ACC112 (cell line): ENCODE measurements at regions not wholly inside any gene's neighbourhood (a gene's known extent, or its start where the extent isn't known, plus 50 kb on each side); places are given as distances from the start of the nearest gene placed in this dataset.
A peak's percentile ranks its signal among the peaks of the same experiment; 100 is the strongest.

Experiments
- H2AFZ ChIP-seq: fragments of 200-600 bp; sonication (generic); one replicate; pipeline ENCODE4 v1.6.0; 2017; ENCODE audit warnings: antibody characterized with exemption, low read length; ENCODE audit not compliant: unreplicated experiment
- H3K27ac ChIP-seq: fragments of 200-600 bp; sonication (generic); 2 replicates; pipeline ENCODE4 v1.5.1; 2014; ENCODE audit warnings: low read depth, mild to moderate bottlenecking, antibody characterized with exemption, low read length, moderate library complexity
- H3K27me3 ChIP-seq: fragments of 200-600 bp; sonication (generic); 2 replicates; pipeline ENCODE4 v1.6.1; 2014; ENCODE audit warnings: mild to moderate bottlenecking, antibody characterized with exemption, low read length, moderate library complexity, mixed read lengths; ENCODE audit not compliant: insufficient read depth
- H3K36me3 ChIP-seq: fragments of 200-600 bp; sonication (generic); 2 replicates; pipeline ENCODE4 v1.6.1; 2016; ENCODE audit warnings: mild to moderate bottlenecking, antibody characterized with exemption, low read length, moderate library complexity, mixed read lengths; ENCODE audit not compliant: insufficient read depth
- H3K4me1 ChIP-seq: fragments of 200-600 bp; sonication (generic); one replicate; pipeline ENCODE4 v1.6.1; 2016; ENCODE audit warnings: low read length, mixed read lengths; ENCODE audit not compliant: insufficient read depth, unreplicated experiment, control insufficient read depth
- H3K4me3 ChIP-seq: fragments of 200-600 bp; sonication (generic); 2 replicates; pipeline ENCODE4 v1.5.1; 2014; ENCODE audit warnings: mild to moderate bottlenecking, low read depth, low read length
- H3K79me2 ChIP-seq: fragments of 200-600 bp; sonication (generic); one replicate; pipeline ENCODE4 v1.6.0; 2016; ENCODE audit warnings: low read length; ENCODE audit not compliant: control insufficient read depth, unreplicated experiment, insufficient read depth

DNA sequence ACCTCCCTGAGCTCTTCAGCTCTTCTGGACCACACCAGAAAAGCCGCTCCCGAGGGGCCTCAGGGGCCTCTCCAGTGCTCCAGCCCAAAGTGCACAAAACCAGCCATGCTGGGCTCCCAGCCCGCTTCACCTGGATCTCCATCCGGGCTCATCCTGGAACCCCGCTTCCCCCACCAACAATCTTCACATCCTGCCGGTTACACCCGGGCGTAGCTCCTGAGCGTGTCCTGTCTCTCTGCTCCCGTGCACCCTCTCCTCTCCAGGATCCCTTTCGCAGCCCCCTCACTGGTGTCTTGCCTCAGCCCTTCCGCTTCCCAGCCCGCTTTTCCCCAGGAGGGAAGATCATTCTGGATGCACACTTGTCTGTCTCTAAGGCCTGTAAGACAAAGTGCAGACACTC, 123.7 kb upstream of the GLI2 start:
- H2AFZ ChIP-seq, result no peak overlapping the region
- no peaks in the 10 kb centered on the region for H3K36me3 ChIP-seq
- no peaks in the 10 kb centered on the region for H3K79me2 ChIP-seq
- H3K27me3 ChIP-seq, result no peaks in the 10 kb centered on the region
- H3K27ac ChIP-seq, result no peak overlapping the region
- peaks cover 30% of the 10 kb centered on the region for H3K4me1 ChIP-seq
- H3K4me3 ChIP-seq, result no peak overlapping the region

DNA sequence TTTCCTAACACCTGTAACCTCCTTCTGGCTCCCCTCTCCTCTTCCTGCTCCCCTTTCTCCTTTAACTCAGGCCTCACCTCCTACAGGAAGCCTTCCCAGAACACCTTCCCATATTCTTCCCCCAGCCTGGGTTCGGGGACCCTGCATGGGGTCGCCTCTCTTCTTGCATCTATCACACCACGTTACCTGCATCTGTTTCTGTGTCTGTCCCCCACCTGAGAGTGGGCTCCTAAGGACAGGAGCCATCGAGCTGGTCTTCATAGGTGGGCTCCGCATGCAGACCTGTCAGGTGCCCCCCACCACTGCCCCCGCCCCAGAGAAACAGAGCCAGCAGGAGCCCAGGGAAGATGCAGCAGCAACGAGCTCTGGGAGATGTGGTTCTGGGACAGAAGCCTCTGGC, 123.2 kb upstream of the GLI2 start:
- Histone ChIP-seq H3K79me2 (no peaks in the 10 kb centered on the region), H2AFZ (no peak overlapping the region), H3K4me1 (peaks cover 33% of the 10 kb centered on the region), H3K27ac (no peak overlapping the region), H3K4me3 (no peak overlapping the region), H3K27me3 (no peaks in the 10 kb centered on the region), H3K36me3 (no peaks in the 10 kb centered on the region)

- H3K27ac ChIP-seq, result peak overlapping the region; percentile 57; the same call in 1 of the 2 replicates
- no peaks in the 10 kb centered on the region for H3K36me3 ChIP-seq
- H3K79me2 ChIP-seq, result no peaks in the 10 kb centered on the region
- H2AFZ ChIP-seq, result no peak overlapping the region
- no peaks in the 10 kb centered on the region for H3K27me3 ChIP-seq
- no peak overlapping the region for H3K4me3 ChIP-seq
- peaks cover 37% of the 10 kb centered on the region for H3K4me1 ChIP-seq
Observed at GRCh38 chr2:120612931-120613330, 122.7 kb upstream of the GLI2 start.

DNA sequence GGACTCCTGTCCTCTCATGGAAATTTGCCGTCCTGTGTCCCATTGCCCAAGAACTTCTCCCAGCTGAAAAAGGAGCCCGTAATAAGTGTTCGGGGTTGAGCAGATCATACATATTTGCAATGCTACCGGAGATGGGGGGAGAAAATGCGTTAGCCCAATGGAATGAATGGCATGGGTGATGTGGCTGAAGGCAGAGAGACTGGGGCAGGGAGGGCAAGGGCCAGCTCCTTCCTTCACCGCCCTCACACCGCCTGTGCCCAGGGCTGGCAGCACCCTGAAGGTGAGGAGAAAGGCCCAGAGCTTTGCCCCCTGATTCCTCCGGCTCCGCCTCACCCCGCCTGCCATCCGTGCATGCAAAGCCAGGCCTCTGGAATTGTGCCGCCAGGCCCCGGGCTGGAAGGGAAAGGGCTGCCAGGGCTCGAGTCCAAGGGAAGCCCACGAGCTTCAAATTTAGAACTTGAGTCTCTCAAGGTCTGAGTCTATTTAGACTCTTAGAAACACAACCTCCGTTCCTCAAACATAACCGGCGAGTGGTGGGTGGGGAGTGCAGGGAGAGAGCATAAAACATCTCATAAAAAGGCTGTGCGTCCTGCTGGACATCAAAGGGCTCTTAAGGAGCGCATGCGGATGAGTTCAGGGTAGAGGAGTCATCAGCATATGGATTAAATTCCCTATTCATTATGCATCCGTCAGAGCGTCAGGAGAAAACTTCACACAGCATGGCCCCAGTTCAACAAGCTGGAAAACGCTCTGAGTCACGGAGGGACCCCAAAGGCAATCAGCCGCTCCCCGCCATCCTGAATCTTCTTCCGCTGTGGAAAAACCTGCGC, 121.7 kb upstream of the GLI2 start:
- no peaks in the 10 kb centered on the region for H3K27me3 ChIP-seq
- no peak overlapping the region for H2AFZ ChIP-seq
- H3K36me3 ChIP-seq, result no peaks in the 10 kb centered on the region
- peak overlapping the region; percentile 24; the same call in 1 of the 2 replicates for H3K4me3 ChIP-seq
- H3K79me2 ChIP-seq, result no peaks in the 10 kb centered on the region
- peak overlapping the region; percentile 57 for H3K27ac ChIP-seq
- H3K4me1 ChIP-seq, result peaks cover 37% of the 10 kb centered on the region

DNA sequence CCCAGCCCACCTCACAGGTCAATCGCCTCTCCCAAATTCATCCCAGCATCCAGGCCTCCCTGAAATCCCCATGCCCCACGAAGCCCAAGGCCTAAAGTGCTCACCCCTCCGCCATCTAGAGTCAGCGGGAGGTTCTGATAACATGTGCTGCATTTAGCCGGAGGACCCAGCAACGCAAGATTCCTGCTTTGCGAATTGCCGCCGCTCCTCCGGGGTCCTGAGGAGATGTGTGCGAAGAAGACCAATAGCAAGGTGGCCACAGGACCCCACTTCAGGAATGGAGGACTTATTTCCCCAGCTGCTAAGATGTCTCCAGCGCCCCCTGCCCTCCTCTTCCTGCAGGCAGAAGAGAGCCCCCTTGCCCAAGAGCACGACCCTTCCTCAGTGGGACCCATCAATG, 120.8 kb upstream of the GLI2 start:
- Histone ChIP-seq H3K36me3 (no peaks in the 10 kb centered on the region), H3K4me1 (peaks cover 42% of the 10 kb centered on the region), H3K79me2 (no peaks in the 10 kb centered on the region), H3K27ac (0 out of 2 replicates have a peak overlapping the region, but pooled peaks have one; percentile 57), H3K4me3 (no peak overlapping the region), H3K27me3 (no peaks in the 10 kb centered on the region), H2AFZ (no peak overlapping the region)

GRCh38 chr2:120616261-120616660, 119.4 kb upstream of the GLI2 start:
- no peak overlapping the region for H3K4me3 ChIP-seq
- no peaks in the 10 kb centered on the region for H3K27me3 ChIP-seq
- no peak overlapping the region for H2AFZ ChIP-seq

GRCh38 chr2:120617055-120617454, 118.6 kb upstream of the GLI2 start:
- H3K4me3 ChIP-seq, result no peak overlapping the region
- peaks cover 45% of the 10 kb centered on the region for H3K4me1 ChIP-seq
- no peaks in the 10 kb centered on the region for H3K79me2 ChIP-seq
- no peak overlapping the region for H2AFZ ChIP-seq
- no peaks in the 10 kb centered on the region for H3K36me3 ChIP-seq
- no peaks in the 10 kb centered on the region for H3K27me3 ChIP-seq
- no peak overlapping the region for H3K27ac ChIP-seq

More at GRCh38 chr2:120616261-120616660, 119.4 kb upstream of the GLI2 start:
- Histone ChIP-seq H3K79me2 (no peaks in the 10 kb centered on the region), H3K36me3 (no peaks in the 10 kb centered on the region), H3K27ac (no peak overlapping the region), H3K4me1 (peaks cover 46% of the 10 kb centered on the region)

GRCh38 chr2:120618830-120619229, 116.8 kb upstream of the GLI2 start:
- Histone ChIP-seq H3K27me3 (no peaks in the 10 kb centered on the region), H3K27ac (no peak overlapping the region), H3K79me2 (no peaks in the 10 kb centered on the region), H3K4me3 (no peak overlapping the region), H2AFZ (no peak overlapping the region), H3K4me1 (peaks cover 33% of the 10 kb centered on the region), H3K36me3 (no peaks in the 10 kb centered on the region)

DNA sequence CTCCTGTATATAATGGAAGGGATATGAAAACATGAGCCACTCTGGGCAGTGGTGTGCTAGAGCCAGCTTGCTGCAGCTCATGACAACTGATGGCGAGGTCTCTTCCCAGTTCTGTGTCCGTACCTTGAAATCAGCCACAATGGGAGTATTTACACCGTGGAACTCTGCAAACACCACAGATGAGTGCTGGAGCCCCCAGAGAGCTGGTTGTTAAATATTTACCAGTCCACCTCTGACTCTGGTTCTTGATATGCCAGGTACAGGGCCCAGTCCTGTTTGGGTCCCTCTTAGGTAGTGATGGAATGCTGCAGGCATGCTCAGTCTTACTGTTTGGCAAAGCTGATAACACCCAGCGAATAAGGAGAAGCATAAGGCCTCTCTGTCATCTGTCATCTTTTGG, 116.1 kb upstream of the GLI2 start:
- Histone ChIP-seq H2AFZ (peak overlapping the region; percentile 84), H3K4me3 (no peak overlapping the region), H3K27me3 (no peaks in the 10 kb centered on the region), H3K79me2 (no peaks in the 10 kb centered on the region), H3K27ac (peak overlapping the region; percentile 72), H3K36me3 (no peaks in the 10 kb centered on the region), H3K4me1 (peaks cover 26% of the 10 kb centered on the region)

GRCh38 chr2:120620025-120620793, 115.5 kb upstream of the GLI2 start:
- Histone ChIP-seq H2AFZ (peak overlapping the region; percentile 84), H3K27ac (peak overlapping the region; percentile 72)

More at GRCh38 chr2:120620025-120620793, 115.5 kb upstream of the GLI2 start:
- Histone ChIP-seq H3K4me1 (peaks cover 26% of the 10 kb centered on the region), H3K27me3 (no peaks in the 10 kb centered on the region), H3K79me2 (no peaks in the 10 kb centered on the region), H3K4me3 (no peak overlapping the region), H3K36me3 (no peaks in the 10 kb centered on the region)
